ENCODE measurements at regions not wholly inside any gene's neighbourhood (a gene's known extent, or its start where the extent isn't known, plus 50 kb on each side); places are given as distances from the start of the nearest gene placed in this dataset.

GRCh38 chr9:84145031-84145430 lies 164.4 kb downstream of the RMI1 start:
- H3K9me3 Mint-ChIP-seq (ENCODE audit: low read depth) = no peaks in the 10 kb centered on the region
- no peak overlapping the region for H3K27ac Mint-ChIP-seq
- H3K4me3 Mint-ChIP-seq = no peak overlapping the region
- no peaks in the 10 kb centered on the region for H3K36me3 Mint-ChIP-seq
- peaks cover 26% of the 10 kb centered on the region for H3K27me3 Mint-ChIP-seq
- H3K4me1 Mint-ChIP-seq (ENCODE audit: low read depth) = peaks cover 9% of the 10 kb centered on the region

- H3K27ac Mint-ChIP-seq = no peak overlapping the region
- H3K36me3 Mint-ChIP-seq = no peaks in the 10 kb centered on the region
- peaks cover 21% of the 10 kb centered on the region for H3K27me3 Mint-ChIP-seq
- no peaks in the 10 kb centered on the region for H3K9me3 Mint-ChIP-seq (ENCODE audit: low read depth)
- H3K4me3 Mint-ChIP-seq = no peak overlapping the region
- peaks cover 5% of the 10 kb centered on the region for H3K4me1 Mint-ChIP-seq (ENCODE audit: low read depth)
Observed at GRCh38 chr9:84145780-84146179, 165.2 kb downstream of the RMI1 start.

- Mint-ChIP-seq H3K4me1 (ENCODE audit: low read depth) (no peaks in the 10 kb centered on the region), H3K27ac (no peak overlapping the region), H3K9me3 (ENCODE audit: low read depth) (no peaks in the 10 kb centered on the region), H3K36me3 (no peaks in the 10 kb centered on the region), H3K4me3 (no peak overlapping the region), H3K27me3 (peaks cover 13% of the 10 kb centered on the region)
Observed at GRCh38 chr9:84146893-84147710, 166.5 kb downstream of the RMI1 start.

- H3K4me1 Mint-ChIP-seq (ENCODE audit: low read depth) = no peaks in the 10 kb centered on the region
- no peak overlapping the region for H3K4me3 Mint-ChIP-seq
- H3K27me3 Mint-ChIP-seq = peaks cover 2% of the 10 kb centered on the region
- no peak overlapping the region for H3K27ac Mint-ChIP-seq
- H3K36me3 Mint-ChIP-seq = no peaks in the 10 kb centered on the region
- H3K9me3 Mint-ChIP-seq (ENCODE audit: low read depth) = no peaks in the 10 kb centered on the region
Observed at GRCh38 chr9:84151236-84151635, 170.6 kb downstream of the RMI1 start.

- Mint-ChIP-seq H3K27me3 (peaks cover 2% of the 10 kb centered on the region), H3K27ac (no peak overlapping the region), H3K4me3 (no peak overlapping the region), H3K36me3 (no peaks in the 10 kb centered on the region), H3K9me3 (ENCODE audit: low read depth) (no peaks in the 10 kb centered on the region), H3K4me1 (ENCODE audit: low read depth) (no peaks in the 10 kb centered on the region)
Observed at GRCh38 chr9:84151640-84152039, 171.0 kb downstream of the RMI1 start.

GRCh38 chr9:84152204-84152603 lies 171.6 kb downstream of the RMI1 start:
- Mint-ChIP-seq H3K9me3 (ENCODE audit: low read depth) (no peaks in the 10 kb centered on the region), H3K27me3 (peaks cover 2% of the 10 kb centered on the region), H3K4me1 (ENCODE audit: low read depth) (no peaks in the 10 kb centered on the region), H3K4me3 (no peak overlapping the region), H3K36me3 (no peaks in the 10 kb centered on the region), H3K27ac (no peak overlapping the region)

GRCh38 chr9:84153885-84154284 lies 173.3 kb downstream of the RMI1 start:
- no peaks in the 10 kb centered on the region for H3K4me1 Mint-ChIP-seq (ENCODE audit: low read depth)
- H3K9me3 Mint-ChIP-seq (ENCODE audit: low read depth) = no peaks in the 10 kb centered on the region
- H3K36me3 Mint-ChIP-seq = no peaks in the 10 kb centered on the region
- no peak overlapping the region for H3K27ac Mint-ChIP-seq
- no peak overlapping the region for H3K4me3 Mint-ChIP-seq
- H3K27me3 Mint-ChIP-seq = peaks cover 4% of the 10 kb centered on the region

- H3K27ac Mint-ChIP-seq = no peak overlapping the region
- H3K36me3 Mint-ChIP-seq = no peaks in the 10 kb centered on the region
- no peaks in the 10 kb centered on the region for H3K9me3 Mint-ChIP-seq (ENCODE audit: low read depth)
- peaks cover 6% of the 10 kb centered on the region for H3K27me3 Mint-ChIP-seq
- H3K4me1 Mint-ChIP-seq (ENCODE audit: low read depth) = no peaks in the 10 kb centered on the region
- no peak overlapping the region for H3K4me3 Mint-ChIP-seq
Observed at GRCh38 chr9:84154320-84154719, 173.7 kb downstream of the RMI1 start.

- H3K4me3 Mint-ChIP-seq = no peak overlapping the region
- H3K27ac Mint-ChIP-seq = no peak overlapping the region
- peaks cover 11% of the 10 kb centered on the region for H3K27me3 Mint-ChIP-seq
- no peaks in the 10 kb centered on the region for H3K9me3 Mint-ChIP-seq (ENCODE audit: low read depth)
- no peaks in the 10 kb centered on the region for H3K4me1 Mint-ChIP-seq (ENCODE audit: low read depth)
- H3K36me3 Mint-ChIP-seq = no peaks in the 10 kb centered on the region
Observed at GRCh38 chr9:84163052-84163650, 177.4 kb downstream of the SLC28A3 start.

GRCh38 chr9:84166891-84167290 lies 173.7 kb downstream of the SLC28A3 start:
- Mint-ChIP-seq H3K4me3 (no peak overlapping the region), H3K9me3 (ENCODE audit: low read depth) (no peaks in the 10 kb centered on the region), H3K27me3 (peaks cover 4% of the 10 kb centered on the region), H3K27ac (no peak overlapping the region), H3K4me1 (ENCODE audit: low read depth) (no peaks in the 10 kb centered on the region), H3K36me3 (no peaks in the 10 kb centered on the region)

GRCh38 chr9:84169240-84169639 lies 171.3 kb downstream of the SLC28A3 start:
- no peak overlapping the region for H3K4me3 Mint-ChIP-seq
- H3K36me3 Mint-ChIP-seq = no peaks in the 10 kb centered on the region
- H3K4me1 Mint-ChIP-seq (ENCODE audit: low read depth) = no peaks in the 10 kb centered on the region
- H3K27ac Mint-ChIP-seq = no peak overlapping the region
- H3K27me3 Mint-ChIP-seq = peaks cover 2% of the 10 kb centered on the region
- no peaks in the 10 kb centered on the region for H3K9me3 Mint-ChIP-seq (ENCODE audit: low read depth)

GRCh38 chr9:84170521-84171141 lies 169.9 kb downstream of the SLC28A3 start:
- Mint-ChIP-seq H3K4me3 (no peak overlapping the region), H3K36me3 (no peaks in the 10 kb centered on the region), H3K4me1 (ENCODE audit: low read depth) (no peaks in the 10 kb centered on the region), H3K9me3 (ENCODE audit: low read depth) (no peaks in the 10 kb centered on the region), H3K27ac (no peak overlapping the region), H3K27me3 (peaks cover 2% of the 10 kb centered on the region)

GRCh38 chr9:84173961-84174360 lies 166.6 kb downstream of the SLC28A3 start:
- H3K4me3 Mint-ChIP-seq = no peak overlapping the region
- no peaks in the 10 kb centered on the region for H3K36me3 Mint-ChIP-seq
- no peaks in the 10 kb centered on the region for H3K9me3 Mint-ChIP-seq (ENCODE audit: low read depth)
- no peak overlapping the region for H3K27ac Mint-ChIP-seq
- H3K27me3 Mint-ChIP-seq = peaks cover 2% of the 10 kb centered on the region
- no peaks in the 10 kb centered on the region for H3K4me1 Mint-ChIP-seq (ENCODE audit: low read depth)

- Mint-ChIP-seq H3K4me1 (ENCODE audit: low read depth) (no peaks in the 10 kb centered on the region), H3K36me3 (no peaks in the 10 kb centered on the region), H3K27ac (no peak overlapping the region), H3K4me3 (no peak overlapping the region), H3K27me3 (peaks cover 2% of the 10 kb centered on the region), H3K9me3 (ENCODE audit: low read depth) (no peaks in the 10 kb centered on the region)
Observed at GRCh38 chr9:84174486-84174885, 166.1 kb downstream of the SLC28A3 start.

- Mint-ChIP-seq H3K4me3 (no peak overlapping the region), H3K27me3 (peaks cover 5% of the 10 kb centered on the region)
Observed at GRCh38 chr9:84177407-84177806, 163.2 kb downstream of the SLC28A3 start.

More at GRCh38 chr9:84177407-84177806, 163.2 kb downstream of the SLC28A3 start:
- Mint-ChIP-seq H3K36me3 (no peaks in the 10 kb centered on the region), H3K27ac (no peak overlapping the region), H3K9me3 (ENCODE audit: low read depth) (no peaks in the 10 kb centered on the region), H3K4me1 (ENCODE audit: low read depth) (no peaks in the 10 kb centered on the region)
